PC-9 (cell line): ENCODE measurements at regions not wholly inside any gene's neighbourhood (a gene's known extent, or its start where the extent isn't known, plus 50 kb on each side); places are given as distances from the start of the nearest gene placed in this dataset.
"Not testable (repeated sequence)": the region's sequence is repeated elsewhere in the genome, so short reads cannot be mapped to it uniquely, and the experiment has no call there.

ENCODE experiments used
- BruUV-seq: library from RNA; stranded (reverse); fragments of 400-500 nt; replicated peaks from 2 replicates; lab custom pipeline; 2021; lab: Mats Ljungman, UMichigan
- CTCF ChIA-PET: fragments of 300-600 bp; sonication (Branson Sonifier 250); formaldehyde crosslinking; loops from one replicate; lab custom pipeline; 2022; ENCODE audit warnings: antibody characterized with exemption; lab: Charles Lee
- POLR2A ChIA-PET: fragments of 300-600 bp; sonication (Branson Sonifier 250); formaldehyde crosslinking; loops from one replicate; lab custom pipeline; 2022; ENCODE audit warnings: antibody characterized with exemption; ENCODE audit not compliant: unreplicated experiment; lab: Charles Lee
- DNase-seq, 2 experiments: peaks; one replicate each; pipeline versions ENCODE4 v3.0.0 to v3.0.0-alpha.2; 2015 to 2022; ENCODE audit warnings: mixed read lengths in 1 of 2
- H2AFZ ChIP-seq: fragments of 200-600 bp; sonication (generic); 2 replicates; pipeline ENCODE4 v1.8.1; 2017; ENCODE audit warnings: antibody characterized with exemption
- H3F3A ChIP-seq: fragments of 200-600 bp; sonication (generic); 2 replicates; pipeline ENCODE4 v1.8.1; 2017; ENCODE audit warnings: antibody characterized with exemption, mild to moderate bottlenecking, low read depth; ENCODE audit not compliant: insufficient read depth
- H3K27ac ChIP-seq: fragments of 200-600 bp; sonication (generic); 2 replicates; pipeline ENCODE4 v1.6.1; 2016; ENCODE audit warnings: mixed run types
- H3K27me3 ChIP-seq: fragments of 200-600 bp; sonication (generic); 2 replicates; pipeline ENCODE4 v1.6.1; 2016; ENCODE audit warnings: low read depth, mixed run types; ENCODE audit not compliant: insufficient read depth
- H3K36me3 ChIP-seq: fragments of 200-600 bp; sonication (generic); 2 replicates; pipeline ENCODE4 v1.6.1; 2016; ENCODE audit warnings: low read depth, mixed run types
- H3K4me1 ChIP-seq: fragments of 200-600 bp; sonication (generic); replicated peaks from 2 replicates; pipeline ENCODE4 v1.6.1; 2016; ENCODE audit warnings: mixed run types; ENCODE audit not compliant: insufficient read depth
- H3K4me2 ChIP-seq: fragments of 200-600 bp; sonication (generic); 2 replicates; pipeline ENCODE4 v1.6.1; 2017; ENCODE audit warnings: mixed run types
- H3K4me3 ChIP-seq: fragments of 200-600 bp; sonication (generic); 2 replicates; pipeline ENCODE4 v1.6.1; 2016; ENCODE audit warnings: mixed run types
- H3K79me2 ChIP-seq: fragments of 200-600 bp; sonication (generic); 2 replicates; pipeline ENCODE4 v1.6.1; 2017; ENCODE audit warnings: low read depth, mixed run types
- H3K9me2 ChIP-seq: fragments of 200-600 bp; sonication (generic); 2 replicates; pipeline ENCODE4 v1.8.1; 2017; ENCODE audit warnings: mild to moderate bottlenecking; ENCODE audit not compliant: insufficient read depth
- H3K9me3 ChIP-seq: fragments of 200-600 bp; sonication (generic); 2 replicates; pipeline ENCODE4 v1.8.1; 2016; ENCODE audit warnings: low read depth; ENCODE audit not compliant: insufficient read depth
- H4K20me1 ChIP-seq: fragments of 200-600 bp; sonication (generic); 2 replicates; pipeline ENCODE4 v1.8.1; 2017; ENCODE audit not compliant: insufficient read depth
- EZH2 ChIP-seq: fragments of 200-600 bp; sonication (generic); IDR thresholded peaks from 2 replicates; pipeline ENCODE4 v1.8.0; 2017; ENCODE audit warnings: antibody characterized with exemption, low read depth
- intact Hi-C: fragments of 100-400 bp; cut with micrococcal nuclease; formaldehyde crosslinking; loops from one replicate; pipeline ENCODE4 v1.10.0; 2022; ENCODE audit not compliant: unreplicated experiment
- TF ChIP-seq, protein P1 (sequence below): fragments of 200-600 bp; sonication (generic); conservative IDR thresholded peaks from 2 replicates; pipeline ENCODE4 v1.6.1; 2017; ENCODE audit warnings: mixed run types, antibody characterized with exemption, mild to moderate bottlenecking, moderate library complexity

- POLR2A ChIA-PET: interaction anchor here (0.6 kb wide), 1 partner anchor 90 kb away, joined by 5 read pairs; no protein-coding TSS in a partner anchor
- H3K9me2 ChIP-seq: no peaks in the 10 kb centered on the region
- H3K27me3 ChIP-seq: peaks cover 6% of the 10 kb centered on the region; the same call in 1 of the 2 replicates
- TF ChIP-seq, protein P1, sequence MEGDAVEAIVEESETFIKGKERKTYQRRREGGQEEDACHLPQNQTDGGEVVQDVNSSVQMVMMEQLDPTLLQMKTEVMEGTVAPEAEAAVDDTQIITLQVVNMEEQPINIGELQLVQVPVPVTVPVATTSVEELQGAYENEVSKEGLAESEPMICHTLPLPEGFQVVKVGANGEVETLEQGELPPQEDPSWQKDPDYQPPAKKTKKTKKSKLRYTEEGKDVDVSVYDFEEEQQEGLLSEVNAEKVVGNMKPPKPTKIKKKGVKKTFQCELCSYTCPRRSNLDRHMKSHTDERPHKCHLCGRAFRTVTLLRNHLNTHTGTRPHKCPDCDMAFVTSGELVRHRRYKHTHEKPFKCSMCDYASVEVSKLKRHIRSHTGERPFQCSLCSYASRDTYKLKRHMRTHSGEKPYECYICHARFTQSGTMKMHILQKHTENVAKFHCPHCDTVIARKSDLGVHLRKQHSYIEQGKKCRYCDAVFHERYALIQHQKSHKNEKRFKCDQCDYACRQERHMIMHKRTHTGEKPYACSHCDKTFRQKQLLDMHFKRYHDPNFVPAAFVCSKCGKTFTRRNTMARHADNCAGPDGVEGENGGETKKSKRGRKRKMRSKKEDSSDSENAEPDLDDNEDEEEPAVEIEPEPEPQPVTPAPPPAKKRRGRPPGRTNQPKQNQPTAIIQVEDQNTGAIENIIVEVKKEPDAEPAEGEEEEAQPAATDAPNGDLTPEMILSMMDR: no peak
- TF ChIP-seq EZH2: no peak
- H2AFZ ChIP-seq: no peak overlapping the region
- no peaks in the 10 kb centered on the region for H4K20me1 ChIP-seq
- DNase-seq: no peak
- CTCF ChIA-PET: no interaction called here
- no peaks in the 10 kb centered on the region for H3K4me1 ChIP-seq
- no TSS peak for BruUV-seq
- H3K4me2 ChIP-seq: no peak overlapping the region
- intact Hi-C loops: no loop called here
- no peak overlapping the region for H3K4me3 ChIP-seq
- no peaks in the 10 kb centered on the region for H3K9me3 ChIP-seq
- H3F3A ChIP-seq: no peaks in the 10 kb centered on the region
- H3K27ac ChIP-seq: no peak overlapping the region
- no peaks in the 10 kb centered on the region for H3K36me3 ChIP-seq
- H3K79me2 ChIP-seq: no peaks in the 10 kb centered on the region
Observed at GRCh38 chr13:21242236-21242635, 65.8 kb downstream of the MRPL57 start.

GRCh38 chr13:21243045-21243897 lies 66.8 kb downstream of the MRPL57 start:
- no peak for DNase-seq
- TF ChIP-seq EZH2: no peak
- TF ChIP-seq, protein P1: no peak
- intact Hi-C loops: no loop called here
- Histone ChIP-seq H3F3A (no peaks in the 10 kb centered on the region), H3K4me1 (no peaks in the 10 kb centered on the region), H2AFZ (no peak overlapping the region), H3K4me2 (no peak overlapping the region), H3K9me2 (no peaks in the 10 kb centered on the region), H3K4me3 (no peak overlapping the region), H3K9me3 (no peaks in the 10 kb centered on the region), H3K27ac (no peak overlapping the region), H3K36me3 (no peaks in the 10 kb centered on the region), H3K79me2 (no peaks in the 10 kb centered on the region), H4K20me1 (no peaks in the 10 kb centered on the region), H3K27me3 (peaks cover 13% of the 10 kb centered on the region; the same call in 1 of the 2 replicates)
- CTCF ChIA-PET: no interaction called here
- BruUV-seq: no TSS peak
- POLR2A ChIA-PET: interaction anchor here (0.6 kb wide), 1 partner anchor 24 kb away, joined by 13 read pairs; no protein-coding TSS in a partner anchor

- H3K4me3 ChIP-seq, BruUV-seq, H3K79me2 ChIP-seq, intact Hi-C loops, CTCF ChIA-PET, H3K4me1 ChIP-seq, H3K36me3 ChIP-seq, H3K4me2 ChIP-seq, DNase-seq, H4K20me1 ChIP-seq, POLR2A ChIA-PET, H3K27ac ChIP-seq, H3F3A ChIP-seq, H3K9me3 ChIP-seq, H3K9me2 ChIP-seq, H2AFZ ChIP-seq: not testable (repeated sequence)
- peaks cover 13% of the 10 kb centered on the region; the same call in 1 of the 2 replicates for H3K27me3 ChIP-seq
Observed at GRCh38 chr13:21243898-21244184, 67.4 kb downstream of the MRPL57 start.
